NCI-H748 treated with DMSO at 0.1 percent for 48 hours (cell line): ENCODE measurements at regions not wholly inside any gene's neighbourhood (a gene's known extent, or its start where the extent isn't known, plus 50 kb on each side); places are given as distances from the start of the nearest gene placed in this dataset.

ENCODE experiments used
- DNase-seq: peaks from one replicate; lab custom pipeline; 2025; lab: John Stamatoyannopoulos, UW

- DNase-seq = no peak
These were observed 320.6 kb upstream of the KCNH8 start for GRCh38 chr3:18827664-18828063.

GRCh38 chr3:18825665-18826064 is 322.6 kb upstream of the KCNH8 start:
- DNase-seq = no peak

GRCh38 chr3:18813300-18813699 is 335.0 kb upstream of the KCNH8 start:
- no peak for DNase-seq

GRCh38 chr3:18812316-18812715 is 336.0 kb upstream of the KCNH8 start:
- DNase-seq = no peak

- DNase-seq = no peak
These were observed 338.0 kb upstream of the KCNH8 start for GRCh38 chr3:18810306-18810661.

GRCh38 chr3:18809640-18810305 is 338.5 kb upstream of the KCNH8 start:
- no peak for DNase-seq

GRCh38 chr3:18808429-18808828 is 339.9 kb upstream of the KCNH8 start:
- no peak for DNase-seq

GRCh38 chr3:18807593-18807992 is 340.7 kb upstream of the KCNH8 start:
- DNase-seq = no peak

- no peak for DNase-seq
These were observed 341.7 kb upstream of the KCNH8 start for GRCh38 chr3:18806633-18807032.

GRCh38 chr3:18797378-18797777 is 350.9 kb upstream of the KCNH8 start:
- DNase-seq = no peak

- DNase-seq = no peak
These were observed 353.2 kb upstream of the KCNH8 start for GRCh38 chr3:18795078-18795477.

GRCh38 chr3:18791752-18792151 is 356.6 kb upstream of the KCNH8 start:
- no peak for DNase-seq

GRCh38 chr3:18791182-18791581 is 357.1 kb upstream of the KCNH8 start:
- DNase-seq = peak; percentile 58

GRCh38 chr3:18790384-18790783 is 357.9 kb upstream of the KCNH8 start:
- no peak for DNase-seq

- DNase-seq = no peak
These were observed 358.6 kb upstream of the KCNH8 start for GRCh38 chr3:18789734-18790133.

GRCh38 chr3:18787441-18787840 is 360.9 kb upstream of the KCNH8 start:
- no peak for DNase-seq

GRCh38 chr3:18786650-18787323 is 361.5 kb upstream of the KCNH8 start:
- no peak for DNase-seq

GRCh38 chr3:18782191-18782590 is 357.1 kb upstream of the SATB1 start:
- DNase-seq = no peak

GRCh38 chr3:18780959-18781358 is 355.8 kb upstream of the SATB1 start:
- no peak for DNase-seq

GRCh38 chr3:18779704-18780103 is 354.6 kb upstream of the SATB1 start:
- DNase-seq = no peak

- no peak for DNase-seq
These were observed 353.5 kb upstream of the SATB1 start for GRCh38 chr3:18778598-18778997.

GRCh38 chr3:18778094-18778493 is 353.0 kb upstream of the SATB1 start:
- DNase-seq = no peak

GRCh38 chr3:18775501-18775900 is 350.4 kb upstream of the SATB1 start:
- no peak for DNase-seq
